Fibroblast of lung (primary cell): ENCODE measurements at regions not wholly inside any gene's neighbourhood (a gene's known extent, or its start where the extent isn't known, plus 50 kb on each side); places are given as distances from the start of the nearest gene placed in this dataset.
A peak's percentile ranks its signal among the peaks of the same experiment; 100 is the strongest.

Source experiments
- DNase-seq, 2 donors: peaks; one replicate each; pipeline versions ENCODE4 v3.0.0 to v3.0.0-alpha.2; 2010; ENCODE audit warnings: low read depth in 2 of 2
- H2AFZ ChIP-seq: 2 replicates; pipeline ENCODE4 v1.5.1; 2012; ENCODE audit warnings: low read length, control low read depth, inconsistent platforms
- H3K27ac ChIP-seq: 2 replicates; pipeline ENCODE4 v1.5.1; 2011; ENCODE audit warnings: low read length, control low read depth; ENCODE audit not compliant: insufficient read depth
- H3K27me3 ChIP-seq: 2 replicates; pipeline ENCODE4 v1.5.1; 2011; ENCODE audit warnings: mild to moderate bottlenecking, low read length; ENCODE audit not compliant: control insufficient read depth, insufficient read depth
- H3K36me3 ChIP-seq: 2 replicates; pipeline ENCODE4 v1.5.1; 2011; ENCODE audit warnings: low read length; ENCODE audit not compliant: control insufficient read depth, insufficient read depth
- H3K4me1 ChIP-seq: 2 replicates; pipeline ENCODE4 v1.5.1; 2011; ENCODE audit warnings: low read length; ENCODE audit not compliant: control insufficient read depth, insufficient read depth; ENCODE audit errors: extremely low read depth
- H3K4me2 ChIP-seq: 2 replicates; pipeline ENCODE4 v1.5.1; 2011; ENCODE audit warnings: low read length, control low read depth; ENCODE audit not compliant: insufficient read depth; ENCODE audit errors: extremely low read depth
- H3K4me3 ChIP-seq, 4 experiments: fragments of 200-600 bp in 1 of 4; sonication (generic) in 1 of 4; replicated peaks in 1 of 4; 2 replicates each; pipeline ENCODE4 v1.5.1; 2011 to 2016; ENCODE audit warnings: low read length in 4 of 4, low read depth in 3 of 4, mild to moderate bottlenecking in 3 of 4, control low read depth in 2 of 4, inconsistent platforms in 1 of 4, mixed read lengths in 1 of 4; ENCODE audit not compliant: insufficient read depth in 1 of 4; ENCODE audit errors: control extremely low read depth in 1 of 4
- H3K79me2 ChIP-seq: 2 replicates; pipeline ENCODE4 v1.5.1; 2012; ENCODE audit warnings: mild to moderate bottlenecking, low read length, inconsistent platforms; ENCODE audit not compliant: control insufficient read depth, insufficient read depth
- H3K9ac ChIP-seq: 2 replicates; pipeline ENCODE4 v1.5.1; 2011; ENCODE audit warnings: mild to moderate bottlenecking, low read length, control low read depth; ENCODE audit not compliant: insufficient read depth
- H3K9me3 ChIP-seq: 2 replicates; pipeline ENCODE4 v1.5.1; 2012; ENCODE audit warnings: low read depth, low read length; ENCODE audit not compliant: control insufficient read depth, insufficient read depth
- H4K20me1 ChIP-seq: 2 replicates; pipeline ENCODE4 v1.5.1; 2011; ENCODE audit warnings: low read length; ENCODE audit not compliant: control insufficient read depth, insufficient read depth; ENCODE audit errors: extremely low read depth
- EZH2 ChIP-seq: IDR thresholded peaks from 2 replicates; pipeline ENCODE4 v1.5.1; 2012; ENCODE audit warnings: low read length, control low read depth, mild to moderate bottlenecking; ENCODE audit errors: missing control alignments
- TF ChIP-seq, protein P1 (sequence below), 2 donors: IDR thresholded peaks in 1 of 2; conservative IDR thresholded peaks in 1 of 2; 1 replicate in 1 of 2; 2 replicates in 1 of 2; pipeline ENCODE4 v1.5.1; 2011 to 2012; ENCODE audit warnings: low read length in 2 of 2, control low read depth in 1 of 2, inconsistent platforms in 1 of 2, low read depth in 1 of 2, mild to moderate bottlenecking in 1 of 2

- Histone ChIP-seq H4K20me1 (no peaks in the 10 kb centered on the region), H2AFZ (no peak overlapping the region), H3K36me3 (no peaks in the 10 kb centered on the region), H3K4me1 (peaks cover 10% of the 10 kb centered on the region), H3K9ac (no peak overlapping the region), H3K4me2 (no peak overlapping the region), H3K79me2 (no peaks in the 10 kb centered on the region), H3K27ac (no peak overlapping the region), H3K4me3 (no peak overlapping the region), H3K27me3 (no peaks in the 10 kb centered on the region), H3K9me3 (no peaks in the 10 kb centered on the region)
- no peak for DNase-seq
- TF ChIP-seq EZH2: no peak
- TF ChIP-seq, protein P1, sequence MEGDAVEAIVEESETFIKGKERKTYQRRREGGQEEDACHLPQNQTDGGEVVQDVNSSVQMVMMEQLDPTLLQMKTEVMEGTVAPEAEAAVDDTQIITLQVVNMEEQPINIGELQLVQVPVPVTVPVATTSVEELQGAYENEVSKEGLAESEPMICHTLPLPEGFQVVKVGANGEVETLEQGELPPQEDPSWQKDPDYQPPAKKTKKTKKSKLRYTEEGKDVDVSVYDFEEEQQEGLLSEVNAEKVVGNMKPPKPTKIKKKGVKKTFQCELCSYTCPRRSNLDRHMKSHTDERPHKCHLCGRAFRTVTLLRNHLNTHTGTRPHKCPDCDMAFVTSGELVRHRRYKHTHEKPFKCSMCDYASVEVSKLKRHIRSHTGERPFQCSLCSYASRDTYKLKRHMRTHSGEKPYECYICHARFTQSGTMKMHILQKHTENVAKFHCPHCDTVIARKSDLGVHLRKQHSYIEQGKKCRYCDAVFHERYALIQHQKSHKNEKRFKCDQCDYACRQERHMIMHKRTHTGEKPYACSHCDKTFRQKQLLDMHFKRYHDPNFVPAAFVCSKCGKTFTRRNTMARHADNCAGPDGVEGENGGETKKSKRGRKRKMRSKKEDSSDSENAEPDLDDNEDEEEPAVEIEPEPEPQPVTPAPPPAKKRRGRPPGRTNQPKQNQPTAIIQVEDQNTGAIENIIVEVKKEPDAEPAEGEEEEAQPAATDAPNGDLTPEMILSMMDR (conservative IDR thresholded peaks at IDR 0.05 in 1 of 2, IDR thresholded peaks at IDR 0.05 in 1 of 2; ENCODE audit: low read depth in 1 of 2, low read length in 2 of 2): no peak
These were observed 61.6 kb upstream of the PDGFRA start for GRCh38 chr4:54167508-54167907.

GRCh38 chr4:54169176-54169575 is 59.9 kb upstream of the PDGFRA start:
- no peak overlapping the region for H2AFZ ChIP-seq
- H3K79me2 ChIP-seq: no peaks in the 10 kb centered on the region
- H4K20me1 ChIP-seq: no peaks in the 10 kb centered on the region
- DNase-seq: peak in 1 of 2 donors; percentile 53
- no peak overlapping the region for H3K9ac ChIP-seq
- H3K36me3 ChIP-seq: no peaks in the 10 kb centered on the region
- no peak overlapping the region for H3K27ac ChIP-seq
- H3K4me2 ChIP-seq: no peak overlapping the region
- H3K4me1 ChIP-seq: peaks cover 10% of the 10 kb centered on the region
- no peaks in the 10 kb centered on the region for H3K27me3 ChIP-seq
- no peak overlapping the region for H3K4me3 ChIP-seq
- TF ChIP-seq, protein P1 (conservative IDR thresholded peaks at IDR 0.05 in 1 of 2, IDR thresholded peaks at IDR 0.05 in 1 of 2; ENCODE audit: low read depth in 1 of 2, low read length in 2 of 2): no peak
- no peak for TF ChIP-seq EZH2
- H3K9me3 ChIP-seq: no peaks in the 10 kb centered on the region

GRCh38 chr4:54172156-54172555 is 56.9 kb upstream of the PDGFRA start:
- Histone ChIP-seq H3K27me3 (no peaks in the 10 kb centered on the region), H3K4me2 (no peak overlapping the region)
- TF ChIP-seq, protein P1 (conservative IDR thresholded peaks at IDR 0.05 in 1 of 2, IDR thresholded peaks at IDR 0.05 in 1 of 2; ENCODE audit: low read depth in 1 of 2, low read length in 2 of 2): no peak
- TF ChIP-seq EZH2: no peak

More at GRCh38 chr4:54172156-54172555, 56.9 kb upstream of the PDGFRA start:
- Histone ChIP-seq H3K27ac (no peak overlapping the region), H3K9ac (no peak overlapping the region), H3K9me3 (no peaks in the 10 kb centered on the region), H3K79me2 (no peaks in the 10 kb centered on the region), H3K36me3 (no peaks in the 10 kb centered on the region), H3K4me3 (no peak overlapping the region), H3K4me1 (no peaks in the 10 kb centered on the region), H4K20me1 (no peaks in the 10 kb centered on the region), H2AFZ (no peak overlapping the region)
- no peak for DNase-seq
